NCI-H1694 (cell line): ENCODE measurements at regions not wholly inside any gene's neighbourhood (a gene's known extent, or its start where the extent isn't known, plus 50 kb on each side); places are given as distances from the start of the nearest gene placed in this dataset.
"Not testable (repeated sequence)": the region's sequence is repeated elsewhere in the genome, so short reads cannot be mapped to it uniquely, and the experiment has no call there.

Source experiments
- DNase-seq: peaks from one replicate; lab custom pipeline; 2025; lab: John Stamatoyannopoulos, UW

DNA sequence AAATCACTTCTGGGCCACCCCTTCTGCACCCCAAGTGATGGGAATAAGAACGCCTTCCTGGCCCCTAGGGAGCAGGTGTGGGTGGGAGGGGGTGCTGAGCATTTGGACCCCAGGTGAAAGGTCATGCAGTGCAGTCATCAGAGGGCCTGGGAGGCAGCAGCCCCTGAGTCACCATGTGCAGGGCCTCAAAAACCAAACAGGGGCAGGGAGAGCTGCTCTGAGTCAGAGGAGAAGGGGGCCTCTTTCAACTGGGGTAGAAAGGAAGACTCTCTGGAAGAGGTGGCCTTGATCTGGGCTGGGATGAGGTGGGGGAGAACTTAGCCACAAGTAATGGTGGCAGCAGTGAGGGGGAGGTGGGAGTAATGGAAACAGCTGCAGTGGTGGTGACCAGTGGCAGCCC lies 164.3 kb downstream of the BUB3 start:
- no peak for DNase-seq

DNA sequence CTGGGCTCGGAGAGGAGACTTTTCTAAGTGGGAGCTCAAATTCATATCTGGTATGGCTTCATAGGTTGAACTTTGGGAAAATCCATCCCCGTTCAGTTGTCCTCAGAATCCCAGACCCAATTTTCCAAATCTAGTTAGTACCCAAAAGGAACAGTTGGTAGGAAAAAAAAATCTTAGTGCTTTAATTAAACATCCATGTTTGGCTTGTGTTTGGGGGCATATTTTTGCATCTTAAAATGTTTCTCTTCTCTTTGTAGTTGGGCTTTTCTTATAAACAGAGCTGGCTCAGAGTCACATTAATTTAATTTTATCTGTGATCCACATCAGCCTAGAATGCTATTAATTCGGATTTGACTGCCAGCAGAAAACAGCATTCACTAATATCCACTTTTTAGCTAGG lies 165.9 kb downstream of the BUB3 start:
- DNase-seq: no peak

DNA sequence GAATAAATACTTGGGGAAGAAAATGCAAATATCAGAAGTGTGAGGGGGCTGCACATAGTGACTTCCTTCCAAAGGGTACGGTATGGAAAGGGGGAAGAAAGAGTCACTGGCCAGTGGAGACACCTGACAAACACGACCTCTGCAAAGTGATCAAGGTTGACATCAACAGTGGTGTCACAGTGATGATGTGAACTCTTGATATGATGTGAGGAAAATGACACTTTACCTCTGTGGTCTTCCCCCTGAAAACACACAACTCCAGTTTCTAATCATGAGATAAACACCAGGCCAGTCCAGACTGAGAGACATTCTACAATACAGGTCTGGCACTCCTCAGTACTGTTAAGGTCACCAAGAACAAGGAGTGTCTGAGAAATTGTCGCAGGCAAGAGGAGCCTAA lies 169.7 kb downstream of the BUB3 start:
- DNase-seq: no peak

DNA sequence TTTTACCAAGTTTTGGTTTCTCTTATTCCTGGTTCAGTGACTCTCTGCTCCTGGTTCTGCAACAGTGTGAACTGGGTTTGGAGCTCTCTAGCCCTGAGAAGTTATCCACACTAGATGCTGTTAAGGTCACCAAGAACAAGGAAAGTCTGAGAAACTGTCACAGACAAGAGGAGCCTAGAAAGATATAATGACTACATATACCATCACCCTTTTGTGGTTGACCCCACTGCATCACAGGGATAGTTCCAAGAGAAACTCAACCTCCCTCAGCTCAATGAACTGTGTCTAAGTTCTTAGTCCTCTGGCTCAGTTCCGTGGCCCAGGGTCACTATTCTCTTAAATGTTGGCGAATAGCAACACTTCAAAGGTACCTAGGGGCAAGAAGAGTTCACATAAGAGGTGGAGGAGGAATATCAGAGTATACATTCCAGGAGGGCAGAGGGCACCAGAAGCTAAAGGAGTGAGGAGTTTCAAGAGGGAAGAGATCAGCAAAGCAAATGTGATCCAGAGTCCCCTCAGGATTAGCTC lies 171.5 kb downstream of the BUB3 start:
- DNase-seq: no peak

DNA sequence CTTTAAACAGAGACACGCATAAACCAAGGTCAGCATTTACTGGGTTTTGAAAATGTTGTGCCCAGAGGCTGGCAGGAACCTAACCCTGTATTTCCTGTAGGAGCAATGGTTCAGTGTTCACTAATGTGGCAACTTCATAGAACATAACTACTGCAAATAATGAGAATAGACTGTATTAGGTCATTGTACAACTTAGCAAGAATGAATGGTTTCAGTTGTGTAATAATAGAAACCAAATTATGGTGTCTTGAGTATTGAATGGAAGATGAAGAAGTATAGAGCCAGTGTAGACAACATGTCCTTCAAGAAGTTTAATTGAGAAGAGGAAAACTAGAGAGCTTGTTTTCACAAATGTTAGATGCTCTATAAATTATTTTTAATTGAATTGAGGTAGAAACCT lies 172.5 kb downstream of the BUB3 start:
- DNase-seq: no peak

- no peak for DNase-seq
Measured at GRCh38 chr10:123327450-123327849, 173.2 kb downstream of the BUB3 start.

- DNase-seq: no peak
Measured at GRCh38 chr10:123327896-123328295, 173.7 kb downstream of the BUB3 start.

GRCh38 chr10:123331438-123331837 lies 177.2 kb downstream of the BUB3 start:
- DNase-seq: no peak

- DNase-seq: no peak
Measured at GRCh38 chr10:123346581-123346980, 192.4 kb downstream of the BUB3 start.

DNA sequence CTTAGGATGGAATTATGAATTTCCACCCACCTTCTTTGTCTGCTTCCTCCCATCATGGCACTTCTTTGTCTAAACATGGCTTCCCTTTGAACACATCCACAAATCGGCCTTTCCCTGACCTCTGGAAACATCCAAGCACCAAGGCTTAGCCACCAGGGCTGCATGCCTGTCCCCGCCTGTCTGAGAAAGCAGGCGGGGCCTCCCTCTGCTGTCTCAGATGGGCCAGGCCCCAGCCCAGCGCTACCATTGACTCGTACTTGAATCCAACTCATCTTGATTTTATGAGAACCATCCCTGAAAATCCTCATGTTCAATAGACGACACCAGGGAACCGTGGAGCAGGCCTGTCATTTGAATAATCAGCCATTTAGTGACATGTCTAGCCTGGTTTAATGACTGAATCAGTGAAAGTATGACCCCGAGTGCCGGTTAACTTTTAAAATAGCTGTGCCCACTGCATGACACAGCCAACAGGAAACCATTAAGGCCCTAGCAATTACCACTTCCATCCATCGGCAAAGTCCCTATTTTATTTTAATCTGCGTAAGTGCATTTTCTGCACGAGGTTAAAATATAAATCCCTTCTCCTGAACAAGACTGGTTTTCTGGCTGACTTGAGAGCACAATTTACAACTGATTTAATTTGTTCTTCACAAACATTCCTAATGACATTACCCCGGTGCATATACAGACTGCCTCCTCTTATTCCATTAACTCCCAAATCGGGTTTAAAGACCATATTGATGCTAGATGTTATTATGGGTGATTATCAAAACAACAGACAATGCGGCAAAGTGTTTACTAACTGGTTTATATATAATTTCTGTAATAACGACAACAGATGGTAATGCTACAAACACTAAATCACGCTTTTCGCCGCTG lies 194.7 kb downstream of the BUB3 start:
- DNase-seq: no peak

GRCh38 chr10:123351715-123352114 lies 197.5 kb downstream of the BUB3 start:
- DNase-seq: no peak

GRCh38 chr10:123354521-123354920 lies 200.3 kb downstream of the BUB3 start:
- DNase-seq: no peak

- DNase-seq: no peak
Measured at GRCh38 chr10:123355748-123356481, 201.7 kb downstream of the BUB3 start.

DNA sequence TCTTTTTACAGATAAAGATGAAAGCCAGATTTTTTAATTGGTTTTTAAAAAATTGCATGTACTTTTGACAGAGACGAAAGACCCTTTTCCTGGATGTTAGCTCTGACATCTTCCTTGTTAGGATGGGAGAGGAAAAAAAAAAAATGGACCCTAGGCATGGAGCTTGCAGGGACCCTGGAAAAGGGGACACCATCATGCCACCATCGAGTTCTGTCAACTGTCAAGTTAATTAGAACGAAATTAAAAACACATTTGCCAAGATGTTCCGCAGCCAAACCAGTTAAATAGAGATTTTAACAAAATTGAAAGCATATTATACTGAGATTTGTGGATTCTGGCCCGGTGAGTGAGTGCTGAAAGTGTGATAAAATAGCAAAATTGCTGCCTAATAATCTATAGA lies 202.6 kb downstream of the BUB3 start:
- DNase-seq: no peak

DNA sequence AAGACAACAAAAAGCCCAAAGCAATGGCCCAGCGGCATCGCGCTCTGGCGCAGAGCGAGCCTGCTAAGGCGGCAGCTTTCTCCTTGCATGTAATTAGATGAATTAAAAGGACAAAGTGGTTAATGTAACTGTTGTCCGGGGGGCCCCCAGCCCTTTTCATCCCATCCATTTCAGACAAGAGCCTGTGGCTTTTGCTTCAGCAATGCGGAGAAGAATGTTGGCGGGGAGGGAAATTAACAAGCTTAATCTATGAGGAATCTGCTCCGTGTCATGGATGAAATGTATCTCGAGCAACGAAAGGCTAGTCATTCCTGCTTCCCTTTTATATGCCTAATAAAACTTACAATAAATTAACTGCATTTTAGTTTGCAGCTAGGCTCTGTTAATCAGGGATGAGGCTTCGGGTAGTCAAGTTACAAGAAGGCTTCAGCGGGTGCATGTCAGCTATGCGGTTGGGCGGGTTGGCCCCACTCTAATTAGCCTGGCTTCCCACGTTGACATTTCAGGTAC lies 203.3 kb downstream of the BUB3 start:
- no peak for DNase-seq

- no peak for DNase-seq
Measured at GRCh38 chr10:123359539-123359938, 205.3 kb downstream of the BUB3 start.

DNA sequence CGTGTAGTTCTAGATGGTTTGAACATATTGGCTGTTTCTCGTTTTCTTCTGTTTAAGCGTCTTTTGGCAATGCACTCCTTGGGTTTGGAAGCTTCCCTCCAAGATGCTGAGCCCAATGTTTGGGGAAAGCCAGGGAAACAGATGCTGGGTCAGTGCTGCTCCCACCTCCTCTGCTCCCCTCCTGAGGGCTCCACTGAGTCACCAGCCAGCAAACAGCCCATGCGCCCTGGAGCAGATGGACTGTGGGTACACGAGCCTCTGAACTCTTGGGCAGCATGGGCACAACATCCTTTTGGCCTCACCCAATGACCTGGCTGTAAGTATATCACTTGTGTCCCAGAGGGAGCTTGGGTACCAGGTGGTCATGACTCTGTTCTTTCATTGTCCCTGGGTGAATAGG lies 207.6 kb downstream of the BUB3 start:
- DNase-seq: no peak

- DNase-seq: no peak
Measured at GRCh38 chr10:123367195-123367594, 213.0 kb downstream of the BUB3 start.

DNA sequence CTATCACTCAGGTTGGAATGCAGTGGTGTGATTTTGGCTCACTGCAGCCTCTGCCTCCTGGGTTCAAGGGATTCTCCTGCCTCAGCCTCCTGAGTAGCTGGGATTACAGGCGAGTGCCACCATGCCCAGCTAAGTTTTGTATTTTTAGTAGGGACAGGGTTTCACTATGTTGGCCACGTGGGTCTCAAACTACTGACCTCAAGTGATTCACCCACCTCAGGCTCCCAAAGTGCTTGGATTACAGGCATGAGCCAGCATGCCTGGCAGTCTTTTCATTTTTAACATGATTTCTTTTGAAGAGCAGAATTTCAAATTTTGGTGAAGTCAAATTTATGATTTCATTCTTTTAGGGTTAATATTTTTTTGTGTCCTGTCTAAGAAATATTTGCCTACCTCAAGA lies 217.4 kb downstream of the BUB3 start:
- DNase-seq: not testable (repeated sequence)

GRCh38 chr10:123373591-123373990 lies 219.4 kb downstream of the BUB3 start:
- no peak for DNase-seq

DNA sequence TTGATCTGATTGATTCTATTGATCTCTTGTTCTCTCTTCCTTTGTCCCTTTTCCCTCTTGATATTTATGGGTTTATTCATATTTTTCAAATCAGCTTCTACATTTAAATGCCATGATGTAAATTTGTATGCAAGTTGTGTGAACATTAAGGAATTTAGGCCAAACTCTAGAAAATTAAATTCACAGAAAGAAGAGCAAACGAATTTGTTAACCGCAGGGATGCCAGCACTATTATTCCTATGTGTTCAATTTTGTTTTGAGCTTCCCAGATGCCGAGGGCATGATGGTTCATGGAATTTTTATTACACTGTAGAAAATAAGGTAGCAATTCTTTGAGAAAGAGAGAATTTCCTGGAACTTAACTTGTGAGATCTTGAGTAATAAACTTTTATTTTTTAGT lies 220.9 kb downstream of the BUB3 start:
- DNase-seq: no peak

DNA sequence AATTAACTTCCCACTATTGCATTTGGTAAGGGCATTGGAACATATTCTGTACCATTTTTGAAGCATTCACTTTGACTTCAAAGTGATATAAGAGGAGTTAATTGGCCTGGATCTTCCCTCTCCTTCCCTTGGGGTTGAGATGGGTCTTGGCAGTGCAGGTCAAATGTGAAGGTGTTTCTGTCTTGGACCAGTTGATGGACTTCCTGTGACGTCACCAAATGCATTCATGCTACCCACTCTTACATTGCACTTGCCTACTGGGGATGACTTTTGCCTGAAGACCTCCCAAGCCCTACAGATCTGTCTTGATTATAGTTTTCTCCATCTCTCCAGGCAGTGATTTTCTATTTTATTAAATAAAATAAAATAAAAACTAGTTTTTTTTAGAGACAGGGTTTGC lies 221.5 kb downstream of the BUB3 start:
- DNase-seq: no peak

DNA sequence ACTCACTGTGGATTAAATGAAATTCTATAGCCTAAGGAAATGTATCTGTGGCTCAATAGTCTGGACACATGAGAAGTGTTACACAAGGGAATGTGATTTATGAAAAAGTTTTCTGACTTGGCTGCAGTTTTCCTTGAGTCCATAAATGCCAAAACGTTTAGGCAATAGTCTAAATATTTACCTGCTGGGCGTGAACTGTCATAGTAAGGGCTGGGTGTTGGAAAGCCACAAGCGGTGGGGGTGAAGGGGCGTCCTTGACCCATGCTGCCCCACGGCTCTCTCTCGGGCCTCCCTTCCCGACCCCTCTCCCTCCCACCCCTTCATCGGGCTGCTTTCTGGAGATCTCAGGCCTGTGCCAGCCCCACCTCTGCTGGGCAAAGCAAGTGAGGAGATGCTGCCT lies 223.7 kb downstream of the BUB3 start:
- DNase-seq: no peak
